Fibroblast of lung (primary cell): ENCODE measurements at regions not wholly inside any gene's neighbourhood (a gene's known extent, or its start where the extent isn't known, plus 50 kb on each side); places are given as distances from the start of the nearest gene placed in this dataset.

Experiments
- DNase-seq, 2 donors: peaks; one replicate each; pipeline versions ENCODE4 v3.0.0 to v3.0.0-alpha.2; 2010; ENCODE audit warnings: low read depth in 2 of 2
- H2AFZ ChIP-seq: 2 replicates; pipeline ENCODE4 v1.5.1; 2012; ENCODE audit warnings: low read length, control low read depth, inconsistent platforms
- H3K27ac ChIP-seq: 2 replicates; pipeline ENCODE4 v1.5.1; 2011; ENCODE audit warnings: low read length, control low read depth; ENCODE audit not compliant: insufficient read depth
- H3K27me3 ChIP-seq: 2 replicates; pipeline ENCODE4 v1.5.1; 2011; ENCODE audit warnings: mild to moderate bottlenecking, low read length; ENCODE audit not compliant: control insufficient read depth, insufficient read depth
- H3K36me3 ChIP-seq: 2 replicates; pipeline ENCODE4 v1.5.1; 2011; ENCODE audit warnings: low read length; ENCODE audit not compliant: control insufficient read depth, insufficient read depth
- H3K4me1 ChIP-seq: 2 replicates; pipeline ENCODE4 v1.5.1; 2011; ENCODE audit warnings: low read length; ENCODE audit not compliant: control insufficient read depth, insufficient read depth; ENCODE audit errors: extremely low read depth
- H3K4me2 ChIP-seq: 2 replicates; pipeline ENCODE4 v1.5.1; 2011; ENCODE audit warnings: low read length, control low read depth; ENCODE audit not compliant: insufficient read depth; ENCODE audit errors: extremely low read depth
- H3K4me3 ChIP-seq, 4 experiments: fragments of 200-600 bp in 1 of 4; sonication (generic) in 1 of 4; replicated peaks in 1 of 4; 2 replicates each; pipeline ENCODE4 v1.5.1; 2011 to 2016; ENCODE audit warnings: low read length in 4 of 4, low read depth in 3 of 4, mild to moderate bottlenecking in 3 of 4, control low read depth in 2 of 4, inconsistent platforms in 1 of 4, mixed read lengths in 1 of 4; ENCODE audit not compliant: insufficient read depth in 1 of 4; ENCODE audit errors: control extremely low read depth in 1 of 4
- H3K79me2 ChIP-seq: 2 replicates; pipeline ENCODE4 v1.5.1; 2012; ENCODE audit warnings: mild to moderate bottlenecking, low read length, inconsistent platforms; ENCODE audit not compliant: control insufficient read depth, insufficient read depth
- H3K9ac ChIP-seq: 2 replicates; pipeline ENCODE4 v1.5.1; 2011; ENCODE audit warnings: mild to moderate bottlenecking, low read length, control low read depth; ENCODE audit not compliant: insufficient read depth
- H3K9me3 ChIP-seq: 2 replicates; pipeline ENCODE4 v1.5.1; 2012; ENCODE audit warnings: low read depth, low read length; ENCODE audit not compliant: control insufficient read depth, insufficient read depth
- H4K20me1 ChIP-seq: 2 replicates; pipeline ENCODE4 v1.5.1; 2011; ENCODE audit warnings: low read length; ENCODE audit not compliant: control insufficient read depth, insufficient read depth; ENCODE audit errors: extremely low read depth
- CTCF ChIP-seq, 2 donors: IDR thresholded peaks in 1 of 2; conservative IDR thresholded peaks in 1 of 2; 1 replicate in 1 of 2; 2 replicates in 1 of 2; pipeline ENCODE4 v1.5.1; 2011 to 2012; ENCODE audit warnings: low read length in 2 of 2, control low read depth in 1 of 2, inconsistent platforms in 1 of 2, low read depth in 1 of 2, mild to moderate bottlenecking in 1 of 2
- EZH2 ChIP-seq: IDR thresholded peaks from 2 replicates; pipeline ENCODE4 v1.5.1; 2012; ENCODE audit warnings: low read length, control low read depth, mild to moderate bottlenecking; ENCODE audit errors: missing control alignments

DNA sequence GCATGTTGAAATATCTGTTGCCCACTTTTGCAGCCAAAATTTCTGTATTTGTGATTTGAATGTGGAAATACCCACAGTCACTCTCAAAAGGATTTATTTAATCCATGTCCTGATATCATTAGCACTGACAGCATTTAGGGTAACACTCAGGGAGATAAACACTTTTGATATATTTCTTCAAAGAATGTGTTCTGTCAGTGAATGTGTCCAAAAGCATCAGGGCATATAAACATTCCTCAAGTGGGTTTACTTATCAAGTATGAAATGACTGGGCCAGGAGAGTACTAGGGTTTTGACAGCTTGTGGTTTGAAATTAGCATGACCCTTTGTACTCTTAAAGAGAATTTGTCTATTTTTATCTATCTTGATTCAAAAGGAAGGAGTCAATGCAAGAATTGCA lies 1302.1 kb upstream of the ADGRL2 start:
- Histone ChIP-seq H3K4me2 (no peak overlapping the region), H3K4me3 (no peak overlapping the region), H2AFZ (no peak overlapping the region), H3K9ac (no peak overlapping the region), H3K36me3 (no peaks in the 10 kb centered on the region), H3K4me1 (no peaks in the 10 kb centered on the region), H3K27me3 (no peaks in the 10 kb centered on the region), H3K9me3 (no peaks in the 10 kb centered on the region), H3K79me2 (no peaks in the 10 kb centered on the region), H4K20me1 (no peaks in the 10 kb centered on the region), H3K27ac (no peak overlapping the region)
- peak in 1 of 2 donors; percentile 89 for DNase-seq
- no peak for TF ChIP-seq CTCF (conservative IDR thresholded peaks at IDR 0.05 in 1 of 2, IDR thresholded peaks at IDR 0.05 in 1 of 2; ENCODE audit: low read depth in 1 of 2, low read length in 2 of 2)
- TF ChIP-seq EZH2, result no peak

GRCh38 chr1:80495806-80496205 lies 1304.9 kb upstream of the ADGRL2 start:
- Histone ChIP-seq H3K4me2 (no peak overlapping the region), H3K36me3 (no peaks in the 10 kb centered on the region), H3K27me3 (no peaks in the 10 kb centered on the region), H2AFZ (no peak overlapping the region), H3K79me2 (no peaks in the 10 kb centered on the region), H3K4me1 (no peaks in the 10 kb centered on the region), H3K9me3 (no peaks in the 10 kb centered on the region), H4K20me1 (no peaks in the 10 kb centered on the region), H3K27ac (no peak overlapping the region), H3K9ac (no peak overlapping the region), H3K4me3 (no peak overlapping the region)
- TF ChIP-seq EZH2 (no peak), CTCF (conservative IDR thresholded peaks at IDR 0.05 in 1 of 2, IDR thresholded peaks at IDR 0.05 in 1 of 2; ENCODE audit: low read depth in 1 of 2, low read length in 2 of 2) (no peak)
- no peak for DNase-seq

DNA sequence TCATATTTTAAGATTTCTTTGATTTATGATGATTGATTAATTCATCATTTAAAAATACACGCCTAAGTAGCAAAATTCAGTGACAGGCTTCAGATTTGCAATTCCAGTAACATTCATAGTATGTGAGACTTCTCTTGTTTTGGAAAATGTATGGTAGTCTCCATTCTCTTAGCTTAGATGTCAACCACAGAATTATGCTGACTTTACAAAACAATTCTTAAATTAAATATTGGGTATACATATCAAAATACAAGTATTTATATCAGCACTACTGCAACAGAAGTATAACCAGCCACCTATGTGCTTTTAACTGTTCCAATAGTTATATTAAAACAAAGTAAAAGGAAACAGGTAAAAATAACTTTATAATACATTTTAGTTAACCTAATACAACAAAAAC lies 1328.6 kb upstream of the ADGRL2 start:
- H3K36me3 ChIP-seq, result no peaks in the 10 kb centered on the region
- no peaks in the 10 kb centered on the region for H3K4me1 ChIP-seq
- TF ChIP-seq EZH2, result no peak
- no peak for TF ChIP-seq CTCF (conservative IDR thresholded peaks at IDR 0.05 in 1 of 2, IDR thresholded peaks at IDR 0.05 in 1 of 2; ENCODE audit: low read depth in 1 of 2, low read length in 2 of 2)
- no peak overlapping the region for H3K4me2 ChIP-seq
- no peak overlapping the region for H3K4me3 ChIP-seq
- no peaks in the 10 kb centered on the region for H3K27me3 ChIP-seq
- H3K9me3 ChIP-seq, result no peaks in the 10 kb centered on the region
- H4K20me1 ChIP-seq, result no peaks in the 10 kb centered on the region
- no peak overlapping the region for H2AFZ ChIP-seq
- DNase-seq, result no peak
- H3K79me2 ChIP-seq, result no peaks in the 10 kb centered on the region
- no peak overlapping the region for H3K9ac ChIP-seq
- H3K27ac ChIP-seq, result no peak overlapping the region
